CD4-positive, alpha-beta T cell (primary cell): ENCODE measurements at regions not wholly inside any gene's neighbourhood (a gene's known extent, or its start where the extent isn't known, plus 50 kb on each side); places are given as distances from the start of the nearest gene placed in this dataset.

Source experiments
- ATAC-seq: fragments of 200-7000 bp; cut with Tn5 transposase; one replicate; pipeline ENCODE4 v1.10.0; 2022; ENCODE audit warnings: mild to moderate bottlenecking; ENCODE audit not compliant: poor library complexity
- CTCF ChIA-PET: fragments of 350-600 bp; sonication (Branson Sonifier 250); formaldehyde crosslinking; loops from one replicate; lab custom pipeline; 2021; ENCODE audit warnings: antibody characterized with exemption, inconsistent platforms; lab: Charles Lee
- POLR2A ChIA-PET: fragments of 350-600 bp; sonication (Branson Sonifier 250); formaldehyde crosslinking; loops from one replicate; lab custom pipeline; 2021; ENCODE audit warnings: antibody characterized with exemption, inconsistent platforms; lab: Charles Lee
- DNase-seq, 14 experiments: peaks; one replicate each; pipeline ENCODE4 v3.0.0-alpha.2; 2013 to 2020; ENCODE audit warnings: mixed read lengths in 2 of 14
- H3K27ac ChIP-seq, 2 donors: one replicate each; pipeline versions ENCODE4 v1.5.1 to v1.7.0; 2013; ENCODE audit warnings: low read length in 2 of 2, low read depth in 1 of 2, mild to moderate bottlenecking in 1 of 2
- H3K27me3 ChIP-seq, 2 experiments: 1 replicate in 1 of 2; 2 replicates in 1 of 2; pipeline versions ENCODE4 v1.6.1 to v1.7.0; 2013; ENCODE audit warnings: low read length in 2 of 2, control low read depth in 1 of 2, mild to moderate bottlenecking in 1 of 2, moderate library complexity in 1 of 2; ENCODE audit not compliant: insufficient read depth in 2 of 2, control insufficient read depth in 1 of 2
- H3K36me3 ChIP-seq: one replicate; pipeline ENCODE4 v1.6.1; 2013; ENCODE audit warnings: low read length, control low read depth; ENCODE audit not compliant: insufficient read depth
- H3K4me1 ChIP-seq: one replicate; pipeline ENCODE4 v1.6.1; 2013; ENCODE audit warnings: low read length, control low read depth; ENCODE audit not compliant: insufficient read depth
- H3K4me3 ChIP-seq: one replicate; pipeline ENCODE4 v1.5.1; 2013; ENCODE audit warnings: mild to moderate bottlenecking, low read length, moderate library complexity
- H3K9me3 ChIP-seq, 2 experiments: 1 replicate in 1 of 2; 2 replicates in 1 of 2; pipeline versions ENCODE4 v1.6.1 to v1.7.0; 2013; ENCODE audit warnings: low read length in 2 of 2, mild to moderate bottlenecking in 2 of 2, control low read depth in 1 of 2, moderate library complexity in 1 of 2; ENCODE audit not compliant: control insufficient read depth in 1 of 2, insufficient read depth in 1 of 2
- H3K27ac Mint-ChIP-seq: one replicate; pipeline ENCODE4 v1.8.0; 2020; ENCODE audit warnings: mixed read lengths
- H3K27me3 Mint-ChIP-seq: one replicate; pipeline ENCODE4 v1.8.0; 2021; ENCODE audit warnings: mixed read lengths
- H3K36me3 Mint-ChIP-seq: one replicate; pipeline ENCODE4 v1.8.0; 2021; ENCODE audit warnings: low read depth, mixed read lengths
- H3K4me1 Mint-ChIP-seq: one replicate; pipeline ENCODE4 v1.8.0; 2021; ENCODE audit warnings: low read depth, mixed read lengths
- H3K4me3 Mint-ChIP-seq: one replicate; pipeline ENCODE4 v1.8.0; 2020; ENCODE audit warnings: mild to moderate bottlenecking, mixed read lengths
- H3K9me3 Mint-ChIP-seq: one replicate; pipeline ENCODE4 v1.8.0; 2020; ENCODE audit warnings: mixed read lengths
- intact Hi-C, 2 experiments: fragments of 100-400 bp; cut with DNase I in 1 of 2; cut with micrococcal nuclease in 1 of 2; formaldehyde crosslinking; loops; one replicate each; pipeline versions ENCODE4 v1.15.1 to v1.9.0; 2023 to 2025; cut with DNase I, micrococcal nuclease
- TF ChIP-seq, protein P1 (sequence below): fragments of 200-600 bp; IDR thresholded peaks from one replicate; pipeline ENCODE4 v1.8.0; 2022; ENCODE audit warnings: antibody characterized with exemption, mild to moderate bottlenecking

DNA sequence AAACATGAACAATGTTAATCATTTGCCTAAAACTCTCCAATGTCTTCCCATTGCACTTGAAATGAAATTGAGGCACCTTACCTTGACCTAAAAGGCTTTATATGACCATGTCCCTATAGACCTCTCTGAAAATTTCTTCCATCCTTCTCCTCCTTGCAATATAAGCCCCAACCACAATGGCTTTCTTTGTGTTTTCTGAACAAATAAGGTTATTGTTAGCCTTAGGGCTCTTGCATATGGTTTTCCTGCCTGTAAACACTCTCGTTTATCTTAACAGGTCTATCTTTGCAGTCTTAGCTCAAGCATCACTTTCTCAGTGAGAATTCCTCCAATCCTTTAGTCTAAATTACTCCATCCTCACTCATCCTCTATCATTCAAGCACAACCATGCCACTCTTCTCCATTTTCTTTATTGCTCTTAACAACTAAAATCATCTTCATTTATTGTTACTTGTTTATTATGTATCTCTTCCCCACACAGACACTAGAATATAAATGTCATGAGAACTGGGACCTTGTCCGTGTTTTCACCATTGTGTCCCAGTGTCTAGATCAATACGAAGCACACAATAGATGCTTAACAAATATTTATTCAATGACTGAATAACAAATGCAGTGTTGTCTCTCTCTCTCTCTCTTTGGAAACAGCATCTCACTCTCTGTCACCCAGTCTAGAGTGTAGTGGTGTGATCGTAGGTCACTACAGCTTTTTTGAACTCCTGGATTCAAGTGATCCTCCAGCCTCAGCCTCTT, 129.3 kb downstream of the RDH14 start:
- Histone ChIP-seq H3K9me3 (no peaks in the 10 kb centered on the region), H3K27ac (no peak overlapping the region), H3K36me3 (no peaks in the 10 kb centered on the region), H3K4me3 (no peak overlapping the region), H3K27me3 (no peaks in the 10 kb centered on the region), H3K4me1 (no peaks in the 10 kb centered on the region)
- H3K4me1 Mint-ChIP-seq: no peaks in the 10 kb centered on the region
- H3K36me3 Mint-ChIP-seq: no peaks in the 10 kb centered on the region
- intact Hi-C loops: no loop called here
- TF ChIP-seq, protein P1, sequence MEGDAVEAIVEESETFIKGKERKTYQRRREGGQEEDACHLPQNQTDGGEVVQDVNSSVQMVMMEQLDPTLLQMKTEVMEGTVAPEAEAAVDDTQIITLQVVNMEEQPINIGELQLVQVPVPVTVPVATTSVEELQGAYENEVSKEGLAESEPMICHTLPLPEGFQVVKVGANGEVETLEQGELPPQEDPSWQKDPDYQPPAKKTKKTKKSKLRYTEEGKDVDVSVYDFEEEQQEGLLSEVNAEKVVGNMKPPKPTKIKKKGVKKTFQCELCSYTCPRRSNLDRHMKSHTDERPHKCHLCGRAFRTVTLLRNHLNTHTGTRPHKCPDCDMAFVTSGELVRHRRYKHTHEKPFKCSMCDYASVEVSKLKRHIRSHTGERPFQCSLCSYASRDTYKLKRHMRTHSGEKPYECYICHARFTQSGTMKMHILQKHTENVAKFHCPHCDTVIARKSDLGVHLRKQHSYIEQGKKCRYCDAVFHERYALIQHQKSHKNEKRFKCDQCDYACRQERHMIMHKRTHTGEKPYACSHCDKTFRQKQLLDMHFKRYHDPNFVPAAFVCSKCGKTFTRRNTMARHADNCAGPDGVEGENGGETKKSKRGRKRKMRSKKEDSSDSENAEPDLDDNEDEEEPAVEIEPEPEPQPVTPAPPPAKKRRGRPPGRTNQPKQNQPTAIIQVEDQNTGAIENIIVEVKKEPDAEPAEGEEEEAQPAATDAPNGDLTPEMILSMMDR: no peak
- DNase-seq (no peak), ATAC-seq (no peak)
- H3K27ac Mint-ChIP-seq: no peak overlapping the region
- H3K9me3 Mint-ChIP-seq: no peaks in the 10 kb centered on the region
- ChIA-PET POLR2A (no interaction called here), CTCF (interaction anchor here (1.2 kb wide), 1 partner anchor 18 kb away, joined by 3 read pairs; no protein-coding TSS in a partner anchor)
- H3K4me3 Mint-ChIP-seq: no peak overlapping the region
- H3K27me3 Mint-ChIP-seq: peaks cover 16% of the 10 kb centered on the region

- no peaks in the 10 kb centered on the region for H3K9me3 ChIP-seq
- no peak overlapping the region for H3K4me3 ChIP-seq
- ChIA-PET POLR2A (no interaction called here), CTCF (no interaction called here)
- no peak overlapping the region for H3K27ac ChIP-seq
- DNase-seq: no peak
- Mint-ChIP-seq H3K36me3 (no peaks in the 10 kb centered on the region), H3K4me1 (no peaks in the 10 kb centered on the region), H3K9me3 (no peaks in the 10 kb centered on the region), H3K27ac (no peak overlapping the region), H3K27me3 (peaks cover 16% of the 10 kb centered on the region), H3K4me3 (no peak overlapping the region)
- H3K27me3 ChIP-seq: no peaks in the 10 kb centered on the region
- H3K36me3 ChIP-seq: no peaks in the 10 kb centered on the region
- TF ChIP-seq, protein P1: no peak
- no peaks in the 10 kb centered on the region for H3K4me1 ChIP-seq
- ATAC-seq: no peak
- intact Hi-C loops: no loop called here
These were observed 131.9 kb downstream of the RDH14 start for GRCh38 chr2:18428516-18428915.

GRCh38 chr2:18427762-18428161, 132.7 kb downstream of the RDH14 start:
- no peaks in the 10 kb centered on the region for H3K4me1 ChIP-seq
- DNase-seq (no peak), ATAC-seq (no peak)
- no peaks in the 10 kb centered on the region for H3K36me3 ChIP-seq
- H3K27ac Mint-ChIP-seq: no peak overlapping the region
- intact Hi-C loops: no loop called here
- no peaks in the 10 kb centered on the region for H3K9me3 Mint-ChIP-seq
- ChIA-PET CTCF (no interaction called here), POLR2A (no interaction called here)
- no peak overlapping the region for H3K4me3 ChIP-seq
- TF ChIP-seq, protein P1: no peak
- H3K4me1 Mint-ChIP-seq: no peaks in the 10 kb centered on the region
- peaks cover 8% of the 10 kb centered on the region for H3K27me3 Mint-ChIP-seq
- no peak overlapping the region for H3K4me3 Mint-ChIP-seq
- H3K27me3 ChIP-seq: no peaks in the 10 kb centered on the region
- no peaks in the 10 kb centered on the region for H3K36me3 Mint-ChIP-seq
- no peaks in the 10 kb centered on the region for H3K9me3 ChIP-seq
- H3K27ac ChIP-seq: no peak overlapping the region
